Gastroesophageal sphincter (tissue), 4 donors: ENCODE measurements at regions not wholly inside any gene's neighbourhood (a gene's known extent, or its start where the extent isn't known, plus 50 kb on each side); places are given as distances from the start of the nearest gene placed in this dataset.
A peak's percentile ranks its signal among the peaks of the same experiment; 100 is the strongest.

Experiments
- ATAC-seq: fragments of 150-250 bp; one replicate; pipeline ENCODE4 v1.9.1; 2016; ENCODE audit warnings: mild to moderate bottlenecking, moderate library complexity
- H3K27ac ChIP-seq, 4 donors: fragments of 200-600 bp; sonication (generic) in 3 of 4; 1 replicate in 3 of 4; 2 replicates in 1 of 4; pipeline ENCODE4 v1.5.1; 2016 to 2019
- H3K27me3 ChIP-seq: fragments of 200-600 bp; sonication (generic); one replicate; pipeline ENCODE4 v1.5.1; 2019
- H3K36me3 ChIP-seq, 2 donors: fragments of 200-600 bp; sonication (generic); one replicate each; pipeline ENCODE4 v1.5.1; 2019; ENCODE audit warnings: control low read depth in 1 of 2
- H3K4me1 ChIP-seq, 3 donors: fragments of 200-600 bp; sonication (generic); 1 replicate in 2 of 3; 2 replicates in 1 of 3; pipeline ENCODE4 v1.5.1; 2016 to 2019; ENCODE audit warnings: control low read depth in 2 of 3
- H3K4me3 ChIP-seq, 2 donors: fragments of 200-600 bp; sonication (generic); one replicate each; pipeline ENCODE4 v1.5.1; 2019; ENCODE audit warnings: mild to moderate bottlenecking in 1 of 2, moderate library complexity in 1 of 2
- H3K9me3 ChIP-seq, 3 donors: fragments of 200-600 bp; sonication (generic); one replicate each; pipeline ENCODE4 v1.5.1; 2017 to 2019; ENCODE audit warnings: control low read depth in 2 of 3
- EP300 ChIP-seq: sonication (generic); formaldehyde crosslinking; IDR thresholded peaks from one replicate; pipeline ENCODE4 v1.6.1; 2017; ENCODE audit warnings: antibody characterized with exemption, mild to moderate bottlenecking
- POLR2A ChIP-seq, 2 donors: fragments of 450-650 bp; IDR thresholded peaks; one replicate each; pipeline ENCODE4 v1.6.1; 2017; ENCODE audit warnings: antibody characterized with exemption in 2 of 2, mild to moderate bottlenecking in 2 of 2, moderate library complexity in 1 of 2
- POLR2AphosphoS5 ChIP-seq: sonication (generic); formaldehyde crosslinking; IDR thresholded peaks from one replicate; pipeline ENCODE4 v1.6.1; 2017; ENCODE audit warnings: antibody characterized with exemption
- WGBS, 2 donors: methylation state at CpG; one replicate each; pipeline ENCODE4 v1.1.5; 2018; ENCODE audit warnings: low coverage in 1 of 2; 5-methylcytosine and 5-hydroxymethylcytosine counted together
- TF ChIP-seq, protein P1 (sequence below), 4 experiments: fragments of 200-600 bp in 2 of 4; fragments of 450-650 bp in 2 of 4; sonication (generic) in 1 of 4; IDR thresholded peaks; one replicate each; pipeline ENCODE4 v1.5.1; 2017 to 2019; ENCODE audit warnings: antibody characterized with exemption in 4 of 4, mild to moderate bottlenecking in 2 of 4, moderate library complexity in 2 of 4

DNA sequence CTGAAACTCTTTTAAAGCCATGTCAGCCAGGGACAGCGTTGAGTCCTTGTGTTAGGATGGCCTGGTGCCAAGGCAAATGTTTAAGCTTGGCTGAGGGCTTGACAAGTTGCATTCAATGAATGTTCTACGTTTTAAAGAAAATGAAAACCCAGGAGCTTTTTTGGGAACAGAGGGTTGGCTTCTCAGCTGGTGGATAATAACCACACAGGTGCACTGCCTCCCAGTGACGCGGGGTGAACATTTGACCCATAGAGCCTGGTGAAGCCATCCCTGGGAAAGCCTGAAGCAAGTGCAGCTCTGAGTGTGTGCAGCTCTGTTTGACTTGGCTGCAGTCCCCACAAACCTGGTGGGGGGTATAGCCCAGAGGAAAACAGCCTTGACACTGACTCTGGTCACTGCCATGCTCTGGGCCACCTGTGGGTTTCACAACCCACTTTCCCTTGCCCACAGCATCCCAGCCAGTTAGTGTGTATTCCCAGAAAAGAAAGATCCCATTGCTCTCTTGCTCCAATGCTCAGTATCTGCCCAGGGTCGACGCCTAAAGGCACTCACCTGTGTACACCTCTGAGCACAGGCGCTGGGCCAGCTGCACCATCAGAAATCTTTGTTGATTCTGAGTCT is 874.9 kb downstream of the RNF144A start:
- Histone ChIP-seq H3K4me3 (no peak overlapping the region), H3K27me3 (no peaks in the 10 kb centered on the region), H3K27ac (no peak overlapping the region), H3K9me3 (no peaks in the 10 kb centered on the region), H3K36me3 (no peaks in the 10 kb centered on the region), H3K4me1 (peaks cover 0 to 12% (median 0%) of the 10 kb centered on the region in 3 donors)
- 25 to 52% methylated on average over 4 to 5 of the region's 7 CpGs for WGBS, 2 donors
- no peak for ATAC-seq
- TF ChIP-seq EP300 (no peak), POLR2A (IDR thresholded peaks at IDR 0.05) (no peak), POLR2AphosphoS5 (no peak)
- TF ChIP-seq, protein P1, sequence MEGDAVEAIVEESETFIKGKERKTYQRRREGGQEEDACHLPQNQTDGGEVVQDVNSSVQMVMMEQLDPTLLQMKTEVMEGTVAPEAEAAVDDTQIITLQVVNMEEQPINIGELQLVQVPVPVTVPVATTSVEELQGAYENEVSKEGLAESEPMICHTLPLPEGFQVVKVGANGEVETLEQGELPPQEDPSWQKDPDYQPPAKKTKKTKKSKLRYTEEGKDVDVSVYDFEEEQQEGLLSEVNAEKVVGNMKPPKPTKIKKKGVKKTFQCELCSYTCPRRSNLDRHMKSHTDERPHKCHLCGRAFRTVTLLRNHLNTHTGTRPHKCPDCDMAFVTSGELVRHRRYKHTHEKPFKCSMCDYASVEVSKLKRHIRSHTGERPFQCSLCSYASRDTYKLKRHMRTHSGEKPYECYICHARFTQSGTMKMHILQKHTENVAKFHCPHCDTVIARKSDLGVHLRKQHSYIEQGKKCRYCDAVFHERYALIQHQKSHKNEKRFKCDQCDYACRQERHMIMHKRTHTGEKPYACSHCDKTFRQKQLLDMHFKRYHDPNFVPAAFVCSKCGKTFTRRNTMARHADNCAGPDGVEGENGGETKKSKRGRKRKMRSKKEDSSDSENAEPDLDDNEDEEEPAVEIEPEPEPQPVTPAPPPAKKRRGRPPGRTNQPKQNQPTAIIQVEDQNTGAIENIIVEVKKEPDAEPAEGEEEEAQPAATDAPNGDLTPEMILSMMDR (IDR thresholded peaks at IDR 0.05) = no peak

- Histone ChIP-seq H3K9me3 (no peaks in the 10 kb centered on the region), H3K27ac (peak overlapping the region in 1 of 4 donors; percentile 4), H3K4me1 (peaks cover 0 to 12% (median 0%) of the 10 kb centered on the region in 3 donors), H3K4me3 (no peak overlapping the region), H3K36me3 (no peaks in the 10 kb centered on the region), H3K27me3 (no peaks in the 10 kb centered on the region)
- TF ChIP-seq POLR2A (IDR thresholded peaks at IDR 0.05) (no peak), POLR2AphosphoS5 (no peak), EP300 (no peak)
- TF ChIP-seq, protein P1 (IDR thresholded peaks at IDR 0.05) = no peak
- ATAC-seq = no peak
- WGBS, 2 donors = 30 to 38% methylated on average over 4 to 7 of the region's 7 CpGs
Measured at GRCh38 chr2:7795778-7796563, 878.8 kb downstream of the RNF144A start.

GRCh38 chr2:7800031-7800430 is 881.8 kb upstream of the ID2 start:
- no peak overlapping the region for H3K4me3 ChIP-seq
- no peak overlapping the region for H3K27ac ChIP-seq
- H3K9me3 ChIP-seq = no peaks in the 10 kb centered on the region
- TF ChIP-seq EP300 (no peak), POLR2A (IDR thresholded peaks at IDR 0.05) (no peak), POLR2AphosphoS5 (no peak)
- TF ChIP-seq, protein P1 (IDR thresholded peaks at IDR 0.05) = no peak
- no peaks in the 10 kb centered on the region for H3K36me3 ChIP-seq
- H3K27me3 ChIP-seq = no peaks in the 10 kb centered on the region
- ATAC-seq = no peak
- no CpG with 5 or more reads among the region's 2 CpGs for WGBS, 2 donors
- peaks cover 0 to 6% (median 0%) of the 10 kb centered on the region in 3 donors for H3K4me1 ChIP-seq

DNA sequence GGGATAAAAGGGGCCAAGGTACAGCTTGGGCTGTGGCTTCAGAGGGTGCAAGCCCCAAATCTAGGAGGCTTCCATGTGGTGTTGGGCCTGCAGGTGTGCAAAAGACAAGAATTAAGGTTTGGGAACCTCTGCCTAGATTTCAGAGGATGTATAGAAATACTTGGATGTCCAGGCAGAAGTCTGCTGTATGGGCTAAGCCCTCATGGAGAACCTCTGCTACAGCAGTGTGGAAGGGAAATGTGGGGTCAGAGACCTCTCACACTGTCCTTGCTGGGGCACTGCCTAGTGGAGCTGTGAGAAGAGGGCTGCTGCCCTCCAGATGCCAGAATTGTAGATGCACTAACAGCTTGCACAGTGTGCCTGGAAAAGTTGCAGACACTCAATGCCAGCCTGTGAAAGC is 880.6 kb upstream of the ID2 start:
- H3K27ac ChIP-seq = no peak overlapping the region
- no peaks in the 10 kb centered on the region for H3K9me3 ChIP-seq
- H3K36me3 ChIP-seq = no peaks in the 10 kb centered on the region
- no peaks in the 10 kb centered on the region for H3K4me1 ChIP-seq
- no peak for ATAC-seq
- no peaks in the 10 kb centered on the region for H3K27me3 ChIP-seq
- no peak for TF ChIP-seq POLR2AphosphoS5
- H3K4me3 ChIP-seq = no peak overlapping the region

DNA sequence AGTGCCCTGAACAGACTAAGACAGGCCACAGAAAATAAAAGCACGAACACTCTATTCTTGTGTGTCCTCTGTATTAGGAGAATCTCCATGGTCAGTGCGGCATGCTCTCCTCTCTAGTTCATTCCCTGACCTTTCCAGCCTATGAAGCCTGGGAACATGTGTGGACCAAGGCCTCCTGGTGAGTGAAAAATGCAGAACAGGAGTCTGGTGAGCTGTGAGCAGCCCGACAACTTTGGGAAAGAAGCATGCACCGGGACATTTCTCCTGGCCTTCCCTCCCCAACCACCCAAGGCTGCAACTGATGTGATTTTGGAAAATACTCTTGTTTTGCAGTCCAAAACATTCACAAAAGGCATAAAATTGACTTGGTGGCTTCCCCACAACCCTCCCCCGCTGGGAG is 878.3 kb upstream of the ID2 start:
- no peak for TF ChIP-seq EP300
- no peak for TF ChIP-seq POLR2AphosphoS5
- no peak for TF ChIP-seq POLR2A (IDR thresholded peaks at IDR 0.05)
- TF ChIP-seq, protein P1 (IDR thresholded peaks at IDR 0.05) = no peak
- no peak overlapping the region for H3K4me3 ChIP-seq
- H3K9me3 ChIP-seq = no peaks in the 10 kb centered on the region
- ATAC-seq = no peak
- H3K36me3 ChIP-seq = no peaks in the 10 kb centered on the region
- H3K27ac ChIP-seq = no peak overlapping the region
- no peaks in the 10 kb centered on the region for H3K4me1 ChIP-seq
- 86 to 100% methylated on average over 2 to 4 of the region's 5 CpGs for WGBS, 2 donors
- no peaks in the 10 kb centered on the region for H3K27me3 ChIP-seq
